KMS-11 (cell line): ENCODE measurements at regions not wholly inside any gene's neighbourhood (a gene's known extent, or its start where the extent isn't known, plus 50 kb on each side); places are given as distances from the start of the nearest gene placed in this dataset.

Source experiments
- H2AFZ ChIP-seq: fragments of 200-600 bp; sonication (generic); 2 replicates; pipeline ENCODE4 v1.6.1; 2016; ENCODE audit warnings: antibody characterized with exemption, mixed run types, low read depth
- H3K27ac ChIP-seq: fragments of 200-600 bp; sonication (generic); 2 replicates; pipeline ENCODE4 v1.6.1; 2016; ENCODE audit warnings: mild to moderate bottlenecking, mixed run types
- H3K27me3 ChIP-seq: fragments of 200-600 bp; sonication (generic); 2 replicates; pipeline ENCODE4 v1.6.1; 2017; ENCODE audit warnings: mild to moderate bottlenecking, low read depth, mixed run types, moderate library complexity; ENCODE audit not compliant: insufficient read depth
- H3K36me3 ChIP-seq: fragments of 200-600 bp; sonication (generic); 2 replicates; pipeline ENCODE4 v1.6.1; 2017; ENCODE audit warnings: mild to moderate bottlenecking, mixed run types; ENCODE audit not compliant: insufficient read depth
- H3K4me1 ChIP-seq: fragments of 200-600 bp; sonication (generic); 2 replicates; pipeline ENCODE4 v1.6.1; 2016; ENCODE audit warnings: mild to moderate bottlenecking, low read depth, mixed run types; ENCODE audit not compliant: poor library complexity, severe bottlenecking
- H3K4me2 ChIP-seq: fragments of 200-600 bp; sonication (generic); 2 replicates; pipeline ENCODE4 v1.7.0; 2016; ENCODE audit warnings: mild to moderate bottlenecking, mixed run types
- H3K4me3 ChIP-seq: fragments of 200-600 bp; sonication (generic); IDR thresholded peaks from 2 replicates; pipeline ENCODE4 v1.6.1; 2017; ENCODE audit warnings: low read depth, low read length, mixed read lengths; ENCODE audit not compliant: insufficient read depth
- H3K79me2 ChIP-seq: fragments of 200-600 bp; sonication (generic); 2 replicates; pipeline ENCODE4 v1.6.1; 2016; ENCODE audit warnings: low read depth, mixed run types; ENCODE audit not compliant: insufficient read depth
- H3K9ac ChIP-seq: fragments of 200-600 bp; sonication (generic); 2 replicates; pipeline ENCODE4 v1.6.1; 2016; ENCODE audit warnings: mild to moderate bottlenecking, mixed run types
- H4K20me1 ChIP-seq: fragments of 200-600 bp; sonication (generic); 2 replicates; pipeline ENCODE4 v1.6.1; 2016; ENCODE audit warnings: mild to moderate bottlenecking, mixed run types; ENCODE audit not compliant: insufficient read depth
- CTCF ChIP-seq: fragments of 200-600 bp; sonication (generic); conservative IDR thresholded peaks from 2 replicates; pipeline ENCODE4 v1.6.1; 2017; ENCODE audit warnings: low read depth, mild to moderate bottlenecking, antibody characterized with exemption, low read length, moderate library complexity, mixed read lengths

DNA sequence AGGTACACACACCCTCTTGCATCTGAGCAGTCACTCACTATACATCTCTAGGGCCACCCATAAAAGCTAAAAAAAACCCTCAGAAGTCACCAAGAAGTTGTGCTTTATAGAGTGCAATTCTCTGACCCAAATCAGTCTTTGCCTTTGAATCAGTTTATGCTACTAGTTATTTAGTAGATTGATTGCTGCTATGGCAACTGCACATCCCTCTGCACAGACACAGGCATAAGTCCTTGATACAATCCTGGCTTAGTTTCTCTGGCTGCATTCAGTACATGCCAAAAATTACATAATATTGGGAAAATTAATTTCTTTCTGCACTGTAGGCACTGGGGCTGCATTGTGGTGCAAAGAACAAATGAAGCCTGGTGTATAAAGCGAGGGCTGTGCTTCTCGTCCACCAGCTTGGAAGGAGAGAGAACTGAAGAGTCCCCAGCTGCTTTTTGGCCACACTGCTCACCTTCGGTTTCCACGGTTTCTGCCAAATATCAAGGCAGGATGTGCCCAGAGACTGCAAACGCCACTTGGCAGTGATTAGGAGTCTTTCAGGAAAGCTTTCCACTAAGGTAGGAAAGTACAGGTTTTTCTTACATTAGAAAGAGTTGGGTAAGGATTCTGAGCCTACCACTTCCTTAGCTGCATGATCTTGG lies 258.4 kb downstream of the ELAVL2 start:
- no peak overlapping the region for H2AFZ ChIP-seq
- H3K27ac ChIP-seq, result no peak overlapping the region
- H4K20me1 ChIP-seq, result no peaks in the 10 kb centered on the region
- no peaks in the 10 kb centered on the region for H3K27me3 ChIP-seq
- H3K79me2 ChIP-seq, result no peaks in the 10 kb centered on the region
- H3K4me2 ChIP-seq, result no peak overlapping the region
- H3K9ac ChIP-seq, result no peak overlapping the region
- H3K4me1 ChIP-seq, result no peaks in the 10 kb centered on the region
- H3K4me3 ChIP-seq, result no peak overlapping the region
- H3K36me3 ChIP-seq, result no peaks in the 10 kb centered on the region
- TF ChIP-seq CTCF, result no peak

GRCh38 chr9:23571414-23572104 lies 254.5 kb downstream of the ELAVL2 start:
- Histone ChIP-seq H3K36me3 (no peaks in the 10 kb centered on the region), H3K4me3 (no peak overlapping the region), H3K9ac (no peak overlapping the region), H3K79me2 (no peaks in the 10 kb centered on the region), H4K20me1 (no peaks in the 10 kb centered on the region), H3K27me3 (no peaks in the 10 kb centered on the region), H2AFZ (no peak overlapping the region), H3K27ac (no peak overlapping the region), H3K4me1 (no peaks in the 10 kb centered on the region), H3K4me2 (no peak overlapping the region)
- no peak for TF ChIP-seq CTCF

- Histone ChIP-seq H4K20me1 (no peaks in the 10 kb centered on the region), H3K4me2 (no peak overlapping the region), H2AFZ (no peak overlapping the region), H3K79me2 (no peaks in the 10 kb centered on the region), H3K27me3 (no peaks in the 10 kb centered on the region), H3K27ac (no peak overlapping the region), H3K36me3 (no peaks in the 10 kb centered on the region), H3K4me3 (no peak overlapping the region), H3K4me1 (no peaks in the 10 kb centered on the region), H3K9ac (no peak overlapping the region)
- no peak for TF ChIP-seq CTCF
These were observed 252.2 kb downstream of the ELAVL2 start for GRCh38 chr9:23573800-23574199.

DNA sequence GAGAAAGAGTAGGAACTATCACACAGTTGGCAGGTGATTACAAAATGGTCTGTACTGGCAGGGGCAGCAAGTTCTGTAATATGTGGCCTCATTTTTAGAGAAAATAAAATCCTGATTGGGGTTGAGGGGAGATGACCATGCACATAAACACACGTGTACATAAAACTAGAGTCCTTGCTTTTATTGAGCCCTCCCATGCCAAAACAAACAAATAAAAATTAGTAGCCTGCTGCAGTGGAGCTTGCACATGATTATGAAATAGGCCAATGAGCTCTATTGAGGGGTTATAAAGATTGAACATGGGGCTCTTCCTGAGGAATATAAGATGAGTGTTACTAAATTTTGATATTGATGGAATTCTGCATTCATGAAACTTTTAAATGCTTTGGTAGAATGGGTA lies 248.4 kb downstream of the ELAVL2 start:
- peaks cover 8% of the 10 kb centered on the region for H3K4me1 ChIP-seq
- no peak for TF ChIP-seq CTCF
- H3K36me3 ChIP-seq, result no peaks in the 10 kb centered on the region
- no peaks in the 10 kb centered on the region for H3K27me3 ChIP-seq
- no peak overlapping the region for H3K27ac ChIP-seq
- no peak overlapping the region for H3K9ac ChIP-seq
- no peak overlapping the region for H3K4me3 ChIP-seq
- no peak overlapping the region for H3K4me2 ChIP-seq
- no peak overlapping the region for H2AFZ ChIP-seq
- H3K79me2 ChIP-seq, result no peaks in the 10 kb centered on the region
- H4K20me1 ChIP-seq, result no peaks in the 10 kb centered on the region
